ENCODE measurements at regions not wholly inside any gene's neighbourhood (a gene's known extent, or its start where the extent isn't known, plus 50 kb on each side); places are given as distances from the start of the nearest gene placed in this dataset.

DNA sequence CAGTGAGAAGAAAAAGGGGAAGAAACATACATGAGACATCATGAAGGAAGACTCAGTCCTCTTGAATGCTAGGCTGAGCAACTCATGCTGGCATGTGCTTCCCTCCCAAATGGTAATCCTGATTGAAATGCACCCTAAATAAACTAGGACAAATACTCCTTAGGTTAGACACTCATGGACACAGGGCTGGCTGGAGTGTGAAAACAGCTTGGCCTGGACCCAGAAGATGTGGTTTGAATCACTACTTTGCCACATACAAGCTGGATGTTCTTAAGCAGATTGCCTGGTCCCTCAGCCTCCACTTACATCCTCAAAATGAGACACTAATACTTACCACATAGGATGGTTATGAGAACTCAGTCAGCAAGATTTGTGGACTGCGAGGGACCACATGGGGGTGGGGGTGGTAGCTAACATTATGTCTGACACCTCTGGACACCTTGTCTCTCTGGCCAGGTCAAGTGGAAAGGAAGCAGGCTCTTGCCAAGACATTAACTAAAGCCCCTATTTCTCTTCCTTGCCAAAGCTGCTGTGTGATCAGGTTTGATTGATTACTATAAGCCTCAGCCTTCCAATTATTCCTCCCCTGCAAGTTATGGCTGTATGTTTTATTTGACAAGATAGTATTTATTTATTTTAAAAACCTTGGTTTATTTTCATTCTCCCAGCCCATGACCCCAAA lies 138.9 kb upstream of the SLC7A14 start:
- H3K9ac ChIP-seq: no peak overlapping the region
- H3K4me3 ChIP-seq (IDR thresholded peaks at IDR 0.05; ENCODE audit: insufficient read depth, low read depth, low read length): no peak overlapping the region
- no peaks in the 10 kb centered on the region for H3K27me3 ChIP-seq (ENCODE audit: insufficient read depth, low read depth)
- H3K79me2 ChIP-seq (ENCODE audit: insufficient read depth, low read depth): no peaks in the 10 kb centered on the region
- no peak overlapping the region for H3K4me2 ChIP-seq
- H3K27ac ChIP-seq: no peak overlapping the region
- peaks cover 3% of the 10 kb centered on the region for H3K4me1 ChIP-seq (ENCODE audit: low read depth, poor library complexity, severe bottlenecking)
- no peak for TF ChIP-seq CTCF (conservative IDR thresholded peaks at IDR 0.05; ENCODE audit: low read depth, low read length)
- H3K36me3 ChIP-seq (ENCODE audit: insufficient read depth): no peaks in the 10 kb centered on the region
- H4K20me1 ChIP-seq (ENCODE audit: insufficient read depth): no peaks in the 10 kb centered on the region
- H2AFZ ChIP-seq (ENCODE audit: low read depth): no peak overlapping the region

- Histone ChIP-seq H3K4me3 (IDR thresholded peaks at IDR 0.05; ENCODE audit: insufficient read depth, low read depth, low read length) (no peak overlapping the region), H3K4me1 (ENCODE audit: low read depth, poor library complexity, severe bottlenecking) (peaks cover 3% of the 10 kb centered on the region), H3K9ac (no peak overlapping the region), H3K27ac (no peak overlapping the region), H3K4me2 (no peak overlapping the region), H3K36me3 (ENCODE audit: insufficient read depth) (no peaks in the 10 kb centered on the region), H3K79me2 (ENCODE audit: insufficient read depth, low read depth) (no peaks in the 10 kb centered on the region), H2AFZ (ENCODE audit: low read depth) (no peak overlapping the region), H3K27me3 (ENCODE audit: insufficient read depth, low read depth) (no peaks in the 10 kb centered on the region), H4K20me1 (ENCODE audit: insufficient read depth) (no peaks in the 10 kb centered on the region)
- TF ChIP-seq CTCF (conservative IDR thresholded peaks at IDR 0.05; ENCODE audit: low read depth, low read length): no peak
These were observed 137.4 kb upstream of the SLC7A14 start for GRCh38 chr3:170723241-170723640.

GRCh38 chr3:170721563-170721962 lies 135.7 kb upstream of the SLC7A14 start:
- Histone ChIP-seq H3K36me3 (ENCODE audit: insufficient read depth) (no peaks in the 10 kb centered on the region), H3K4me1 (ENCODE audit: low read depth, poor library complexity, severe bottlenecking) (no peaks in the 10 kb centered on the region), H4K20me1 (ENCODE audit: insufficient read depth) (no peaks in the 10 kb centered on the region), H3K79me2 (ENCODE audit: insufficient read depth, low read depth) (no peaks in the 10 kb centered on the region), H3K4me2 (no peak overlapping the region), H3K9ac (no peak overlapping the region), H3K4me3 (IDR thresholded peaks at IDR 0.05; ENCODE audit: insufficient read depth, low read depth, low read length) (no peak overlapping the region), H3K27ac (no peak overlapping the region), H3K27me3 (ENCODE audit: insufficient read depth, low read depth) (no peaks in the 10 kb centered on the region), H2AFZ (ENCODE audit: low read depth) (no peak overlapping the region)
- no peak for TF ChIP-seq CTCF (conservative IDR thresholded peaks at IDR 0.05; ENCODE audit: low read depth, low read length)

GRCh38 chr3:170719300-170719699 lies 133.4 kb upstream of the SLC7A14 start:
- no peak for TF ChIP-seq CTCF (conservative IDR thresholded peaks at IDR 0.05; ENCODE audit: low read depth, low read length)

More at GRCh38 chr3:170719300-170719699, 133.4 kb upstream of the SLC7A14 start:
- H3K4me3 ChIP-seq (IDR thresholded peaks at IDR 0.05; ENCODE audit: insufficient read depth, low read depth, low read length): no peak overlapping the region
- no peak overlapping the region for H3K9ac ChIP-seq
- no peaks in the 10 kb centered on the region for H3K27me3 ChIP-seq (ENCODE audit: insufficient read depth, low read depth)
- H3K4me1 ChIP-seq (ENCODE audit: low read depth, poor library complexity, severe bottlenecking): no peaks in the 10 kb centered on the region
- H4K20me1 ChIP-seq (ENCODE audit: insufficient read depth): no peaks in the 10 kb centered on the region
- H3K27ac ChIP-seq: no peak overlapping the region
- H3K79me2 ChIP-seq (ENCODE audit: insufficient read depth, low read depth): no peaks in the 10 kb centered on the region
- H3K36me3 ChIP-seq (ENCODE audit: insufficient read depth): no peaks in the 10 kb centered on the region
- H2AFZ ChIP-seq (ENCODE audit: low read depth): no peak overlapping the region
- H3K4me2 ChIP-seq: no peak overlapping the region
